ENCODE measurements at regions not wholly inside any gene's neighbourhood (a gene's known extent, or its start where the extent isn't known, plus 50 kb on each side); places are given as distances from the start of the nearest gene placed in this dataset.

GRCh38 chr4:35493977-35494376 lies 750.3 kb downstream of the ARAP2 start:
- TF ChIP-seq CTCF (IDR thresholded peaks at IDR 0.05; ENCODE audit: poor library complexity): no peak
- no peak for TF ChIP-seq EZH2phosphoT487 (IDR thresholded peaks at IDR 0.05; ENCODE audit: low read depth, severe bottlenecking, unreplicated experiment)
- TF ChIP-seq EZH2 (IDR thresholded peaks at IDR 0.05; ENCODE audit: borderline replicate concordance): no peak
